COLO668 (cell line): ENCODE measurements at regions not wholly inside any gene's neighbourhood (a gene's known extent, or its start where the extent isn't known, plus 50 kb on each side); places are given as distances from the start of the nearest gene placed in this dataset.

Source experiments
- DNase-seq: peaks from one replicate; lab custom pipeline; 2025; ENCODE audit not compliant: unreplicated experiment; lab: John Stamatoyannopoulos, UW

- no peak for DNase-seq
Observed at GRCh38 chr3:80239301-80239700, 471.5 kb upstream of the ROBO1 start.

DNA sequence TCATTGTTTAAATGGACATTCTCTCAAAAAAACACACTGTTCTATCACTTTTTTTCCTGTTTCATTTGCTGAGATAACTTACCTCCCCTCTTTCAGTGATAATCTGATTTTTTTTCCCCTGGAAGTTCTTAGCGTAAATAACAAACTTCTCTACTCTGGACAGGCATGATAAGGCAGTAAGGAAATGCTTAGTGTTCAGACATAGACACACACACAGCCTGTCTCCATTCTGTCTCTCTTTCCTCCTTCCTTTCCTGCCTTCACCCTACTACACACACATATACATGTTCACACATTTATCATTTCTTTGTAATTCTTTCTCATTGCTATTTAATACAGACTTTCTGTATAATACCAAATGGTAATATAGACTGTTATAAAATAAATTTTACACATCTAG, 470.8 kb upstream of the ROBO1 start:
- DNase-seq = no peak

GRCh38 chr3:80238152-80238551, 470.4 kb upstream of the ROBO1 start:
- DNase-seq = no peak

GRCh38 chr3:80234706-80235105, 466.9 kb upstream of the ROBO1 start:
- no peak for DNase-seq

- no peak for DNase-seq
Observed at GRCh38 chr3:80233576-80233975, 465.8 kb upstream of the ROBO1 start.

DNA sequence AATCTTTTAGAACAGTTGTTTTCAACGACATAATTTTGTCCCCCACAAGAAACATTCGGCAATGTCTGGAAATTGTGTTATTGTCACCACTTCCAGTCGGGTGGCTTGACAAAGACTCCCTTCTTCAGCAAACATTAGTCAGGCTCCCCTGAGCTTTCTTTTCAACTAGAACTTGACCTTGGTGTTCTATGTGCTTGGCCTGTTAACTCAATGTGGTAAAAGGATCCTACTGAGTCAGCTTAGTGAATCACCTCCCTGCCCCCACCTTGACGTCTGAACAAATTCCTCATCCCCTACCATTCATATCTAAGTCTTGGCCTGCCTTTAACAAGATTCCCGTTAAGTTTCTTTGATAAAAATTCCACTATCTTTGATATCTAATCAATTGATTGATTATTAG, 465.0 kb upstream of the ROBO1 start:
- no peak for DNase-seq

- DNase-seq = no peak
Observed at GRCh38 chr3:80230962-80231361, 463.2 kb upstream of the ROBO1 start.

- no peak for DNase-seq
Observed at GRCh38 chr3:80227216-80227615, 459.4 kb upstream of the ROBO1 start.

DNA sequence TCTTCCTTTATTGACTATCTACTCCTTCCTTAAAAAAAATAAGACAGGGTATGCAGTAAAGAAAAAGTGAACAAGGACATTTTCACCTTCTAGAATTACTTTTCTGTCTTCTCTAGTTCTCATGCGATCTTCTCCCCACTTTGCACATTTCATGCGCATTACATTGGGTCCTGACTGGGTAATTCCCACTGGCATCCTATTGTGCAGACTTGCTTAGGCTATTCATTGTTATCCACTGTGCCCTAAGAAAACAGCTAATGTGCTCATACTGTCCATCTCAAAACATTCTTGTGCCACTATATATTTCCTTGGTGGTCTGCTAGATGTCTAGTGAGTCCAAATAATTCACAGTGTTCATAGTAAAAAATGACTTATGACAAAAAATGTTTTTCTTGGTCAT, 447.4 kb upstream of the ROBO1 start:
- no peak for DNase-seq

DNA sequence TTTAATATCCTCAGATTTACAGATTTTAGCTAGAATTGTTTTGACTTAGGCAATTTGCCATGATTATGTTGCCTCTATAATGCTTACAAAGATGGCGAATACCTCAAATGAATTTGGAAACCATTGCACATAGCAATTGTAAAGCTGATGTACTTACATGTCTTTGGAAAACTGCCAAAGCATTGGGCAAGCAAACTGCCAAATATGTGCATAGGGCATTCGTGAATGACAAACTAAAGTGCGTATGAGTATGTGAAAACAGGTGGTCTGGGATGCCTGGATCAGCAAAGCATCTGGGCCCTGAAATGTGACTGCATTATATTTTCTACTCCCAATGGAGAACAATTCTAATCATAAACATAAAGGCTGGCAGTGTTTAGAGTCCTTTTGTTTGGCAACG, 445.3 kb upstream of the ROBO1 start:
- peak; percentile 1 for DNase-seq

- no peak for DNase-seq
Observed at GRCh38 chr3:80192936-80193335, 425.1 kb upstream of the ROBO1 start.

GRCh38 chr3:80190051-80190450, 422.3 kb upstream of the ROBO1 start:
- DNase-seq = no peak

GRCh38 chr3:80187981-80188380, 420.2 kb upstream of the ROBO1 start:
- no peak for DNase-seq

- no peak for DNase-seq
Observed at GRCh38 chr3:80159990-80160506, 392.2 kb upstream of the ROBO1 start.

DNA sequence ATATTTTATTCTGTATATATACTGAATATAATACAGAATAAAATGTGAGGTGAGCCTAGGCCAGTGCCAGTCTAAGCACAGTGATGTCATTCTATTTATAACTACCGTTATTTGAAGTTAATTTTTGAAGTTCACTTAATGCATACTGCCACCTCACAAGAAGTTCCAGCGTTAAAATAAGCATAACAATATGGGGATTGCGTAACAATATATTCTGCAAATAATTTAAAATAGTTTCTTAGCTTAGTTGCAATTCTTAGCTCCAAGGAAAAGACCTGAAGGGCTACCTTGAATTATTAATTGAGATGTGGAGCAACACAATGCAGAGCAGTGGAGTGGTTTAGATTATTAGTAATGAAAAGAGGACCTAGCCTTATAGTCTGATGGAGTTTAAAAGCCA, 390.5 kb upstream of the ROBO1 start:
- DNase-seq = no peak

- no peak for DNase-seq
Observed at GRCh38 chr3:80157546-80157945, 389.7 kb upstream of the ROBO1 start.

DNA sequence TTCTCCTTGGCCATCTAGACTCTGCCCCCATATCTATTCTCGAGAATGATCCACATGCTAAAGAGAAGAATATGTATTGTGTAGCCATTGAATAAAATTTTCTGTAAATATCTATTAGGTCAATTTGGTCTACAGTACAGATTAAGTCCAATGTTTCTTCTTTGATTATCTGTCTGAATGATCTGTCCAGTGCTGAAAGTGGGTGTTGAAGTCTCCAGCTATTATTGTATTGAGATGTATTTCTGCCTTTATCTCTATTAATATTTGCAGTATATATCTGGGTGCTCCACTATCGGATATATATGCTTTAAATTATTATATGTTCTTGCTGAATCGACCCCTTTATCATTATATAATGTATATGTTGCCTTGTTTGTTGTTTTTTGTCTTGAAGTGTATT, 384.9 kb upstream of the ROBO1 start:
- DNase-seq = no peak

DNA sequence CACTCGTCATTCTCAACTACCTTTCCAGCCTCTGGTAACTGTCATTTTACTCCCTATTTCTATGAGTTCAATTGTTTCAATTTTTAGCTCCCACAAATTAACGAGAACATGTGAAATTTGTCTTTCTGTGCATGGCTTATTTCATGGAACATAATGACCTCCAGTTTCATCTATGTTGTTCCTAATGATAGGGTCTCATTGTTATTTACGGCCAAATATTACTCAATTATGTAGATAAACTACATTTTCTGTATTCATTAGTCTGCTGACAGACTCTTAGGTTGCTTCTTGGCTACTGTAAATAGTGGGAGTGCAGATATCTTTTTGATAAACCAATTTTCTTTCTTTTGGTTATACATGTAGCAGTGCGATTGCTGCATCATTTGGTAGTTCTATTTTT, 374.9 kb upstream of the ROBO1 start:
- no peak for DNase-seq

DNA sequence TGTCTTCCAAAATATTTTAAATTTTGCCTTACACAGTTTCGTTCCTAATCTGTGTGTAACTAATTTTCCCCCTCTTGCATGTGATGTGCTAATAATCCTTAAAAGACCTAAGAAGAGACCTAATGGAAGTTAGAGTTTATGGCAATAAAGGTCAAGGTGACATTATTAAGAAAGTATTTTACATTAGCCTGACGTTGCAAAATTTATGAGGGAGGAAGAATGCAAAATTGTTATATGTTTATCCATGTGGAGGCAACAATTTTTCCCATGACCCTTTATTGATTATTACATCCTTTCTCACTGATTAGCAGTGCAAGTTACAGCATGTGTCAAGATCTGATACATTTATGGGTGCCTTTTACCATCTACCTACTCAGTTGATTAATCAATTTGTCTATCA, 373.8 kb upstream of the ROBO1 start:
- DNase-seq = no peak

- no peak for DNase-seq
Observed at GRCh38 chr3:80116281-80116680, 348.5 kb upstream of the ROBO1 start.

GRCh38 chr3:80114694-80115093, 346.9 kb upstream of the ROBO1 start:
- no peak for DNase-seq

GRCh38 chr3:80113331-80113730, 345.5 kb upstream of the ROBO1 start:
- DNase-seq = no peak

DNA sequence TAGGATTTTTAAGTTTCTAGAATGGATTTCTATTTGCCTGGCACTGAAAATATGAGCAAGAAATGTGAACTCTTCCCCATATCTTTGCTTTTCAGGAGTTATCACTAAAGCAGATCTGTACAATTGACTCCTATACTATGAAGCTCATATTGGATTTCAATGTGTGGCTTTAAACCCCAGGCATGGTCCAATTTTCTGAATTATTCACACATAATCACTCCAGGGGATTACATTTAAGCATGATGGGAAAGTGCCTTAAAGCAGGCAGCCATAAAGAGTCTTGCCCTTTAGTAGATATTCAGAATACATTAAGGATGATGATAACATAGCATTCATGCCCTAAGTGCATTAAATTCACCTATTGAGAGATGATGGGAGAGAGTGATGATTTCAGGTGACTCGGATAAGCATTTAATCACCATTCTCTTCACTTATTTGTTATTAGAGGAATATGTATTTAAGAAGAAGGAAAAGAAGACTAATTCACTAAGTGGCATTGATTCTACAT, 331.8 kb upstream of the ROBO1 start:
- no peak for DNase-seq

DNA sequence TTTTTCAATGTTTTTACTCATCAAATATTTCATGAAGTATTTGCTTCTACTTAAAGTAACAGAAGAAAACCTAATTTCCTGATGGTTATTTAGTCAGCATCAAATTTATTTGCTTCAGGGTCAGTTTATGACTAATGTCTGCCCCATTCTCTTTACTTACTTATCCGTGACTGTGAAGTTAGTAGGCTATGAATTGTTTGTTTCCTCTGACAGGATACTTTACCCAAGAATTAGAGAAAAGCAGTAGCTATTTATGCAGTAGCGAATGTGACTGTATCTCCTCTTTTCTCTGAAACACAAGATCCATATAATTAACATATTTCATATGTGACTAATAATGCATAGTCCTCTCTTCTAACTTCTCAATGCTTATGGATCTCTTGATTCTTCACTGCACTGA, 329.9 kb upstream of the ROBO1 start:
- no peak for DNase-seq
